ENCODE measurements at regions not wholly inside any gene's neighbourhood (a gene's known extent, or its start where the extent isn't known, plus 50 kb on each side); places are given as distances from the start of the nearest gene placed in this dataset.

DNA sequence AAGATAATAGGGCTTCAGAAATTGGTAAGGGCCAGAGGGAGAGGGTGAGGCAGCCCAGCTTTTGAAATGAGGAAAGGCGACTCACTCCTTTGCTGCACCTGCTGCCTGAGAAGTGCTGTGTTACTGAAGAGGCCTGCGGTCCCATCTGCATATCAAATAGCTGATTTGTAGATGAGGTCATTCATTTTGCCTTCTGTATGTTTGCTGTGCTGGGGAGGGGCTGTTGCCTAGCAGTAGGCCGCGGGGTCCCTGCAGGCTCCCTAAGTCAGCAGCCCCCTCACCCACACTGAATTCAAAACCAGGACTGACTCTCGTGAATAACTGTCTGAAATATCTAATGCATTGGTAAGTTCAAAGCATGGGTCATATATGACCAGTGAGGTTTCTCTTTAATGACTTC, 377.2 kb downstream of the SOX11 start:
- H3K9me3 ChIP-seq (ENCODE audit: control extremely low read depth in 1 of 3, control insufficient read depth in 2 of 3, insufficient read depth in 1 of 3, low read length in 2 of 3): no peaks in the 10 kb centered on the region
- no peaks in the 10 kb centered on the region for H3K27me3 ChIP-seq (replicated peaks in 1 of 4; ENCODE audit: control extremely low read depth in 1 of 4, control insufficient read depth in 3 of 4, insufficient read depth in 4 of 4, low read length in 3 of 4)
- ChIA-PET POLR2A (no interaction called here), CTCF (no interaction called here)
- no peak overlapping the region for H3K27ac ChIP-seq (ENCODE audit: low read length in 2 of 2)
- no peaks in the 10 kb centered on the region for H3K9me3 Mint-ChIP-seq (ENCODE audit: insufficient read depth)
- intact Hi-C loops (cut with micrococcal nuclease): no loop called here
- ATAC-seq (ENCODE audit: low read depth) (no peak), DNase-seq (no peak)
- no peak overlapping the region for H3K9ac ChIP-seq (ENCODE audit: low read length)
- H3K79me2 ChIP-seq (ENCODE audit: control insufficient read depth, insufficient read depth, low read length): no peaks in the 10 kb centered on the region
- no peak overlapping the region for H3K4me3 Mint-ChIP-seq
- no peaks in the 10 kb centered on the region for H4K20me1 ChIP-seq (ENCODE audit: control insufficient read depth, insufficient read depth, low read length, poor library complexity, severe bottlenecking)
- H3K27ac Mint-ChIP-seq: no peak overlapping the region
- TF ChIP-seq, protein P1, sequence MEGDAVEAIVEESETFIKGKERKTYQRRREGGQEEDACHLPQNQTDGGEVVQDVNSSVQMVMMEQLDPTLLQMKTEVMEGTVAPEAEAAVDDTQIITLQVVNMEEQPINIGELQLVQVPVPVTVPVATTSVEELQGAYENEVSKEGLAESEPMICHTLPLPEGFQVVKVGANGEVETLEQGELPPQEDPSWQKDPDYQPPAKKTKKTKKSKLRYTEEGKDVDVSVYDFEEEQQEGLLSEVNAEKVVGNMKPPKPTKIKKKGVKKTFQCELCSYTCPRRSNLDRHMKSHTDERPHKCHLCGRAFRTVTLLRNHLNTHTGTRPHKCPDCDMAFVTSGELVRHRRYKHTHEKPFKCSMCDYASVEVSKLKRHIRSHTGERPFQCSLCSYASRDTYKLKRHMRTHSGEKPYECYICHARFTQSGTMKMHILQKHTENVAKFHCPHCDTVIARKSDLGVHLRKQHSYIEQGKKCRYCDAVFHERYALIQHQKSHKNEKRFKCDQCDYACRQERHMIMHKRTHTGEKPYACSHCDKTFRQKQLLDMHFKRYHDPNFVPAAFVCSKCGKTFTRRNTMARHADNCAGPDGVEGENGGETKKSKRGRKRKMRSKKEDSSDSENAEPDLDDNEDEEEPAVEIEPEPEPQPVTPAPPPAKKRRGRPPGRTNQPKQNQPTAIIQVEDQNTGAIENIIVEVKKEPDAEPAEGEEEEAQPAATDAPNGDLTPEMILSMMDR (IDR thresholded peaks at IDR 0.05): no peak
- TF ChIP-seq EZH2 (IDR thresholded peaks at IDR 0.05; ENCODE audit: borderline replicate concordance, insufficient read depth, low read depth, low read length, poor library complexity, severe bottlenecking): no peak
- H3K4me1 ChIP-seq (ENCODE audit: control insufficient read depth in 2 of 2, insufficient read depth in 2 of 2, low read length in 2 of 2): no peaks in the 10 kb centered on the region
- no peaks in the 10 kb centered on the region for H3K36me3 ChIP-seq (replicated peaks in 1 of 2; ENCODE audit: control extremely low read depth in 1 of 2, control insufficient read depth in 1 of 2, extremely low read depth in 1 of 2, insufficient read depth in 2 of 2, low read length in 1 of 2)
- no peaks in the 10 kb centered on the region for H3K4me1 Mint-ChIP-seq
- H3K4me3 ChIP-seq (ENCODE audit: control extremely low read depth in 1 of 5, extremely low read depth in 1 of 5, insufficient read depth in 1 of 5, low read depth in 2 of 5, low read length in 4 of 5): no peak overlapping the region
- WGBS (ENCODE audit: insufficient coverage): 92% methylated on average over 1 of the region's 5 CpGs
- no peak overlapping the region for H3K4me2 ChIP-seq (replicated peaks; ENCODE audit: low read depth, low read length, poor library complexity, severe bottlenecking)
- peaks cover 3% of the 10 kb centered on the region for H3K27me3 Mint-ChIP-seq
- H2AFZ ChIP-seq (ENCODE audit: insufficient read depth, low read depth, low read length, poor library complexity, severe bottlenecking): no peak overlapping the region

DNA sequence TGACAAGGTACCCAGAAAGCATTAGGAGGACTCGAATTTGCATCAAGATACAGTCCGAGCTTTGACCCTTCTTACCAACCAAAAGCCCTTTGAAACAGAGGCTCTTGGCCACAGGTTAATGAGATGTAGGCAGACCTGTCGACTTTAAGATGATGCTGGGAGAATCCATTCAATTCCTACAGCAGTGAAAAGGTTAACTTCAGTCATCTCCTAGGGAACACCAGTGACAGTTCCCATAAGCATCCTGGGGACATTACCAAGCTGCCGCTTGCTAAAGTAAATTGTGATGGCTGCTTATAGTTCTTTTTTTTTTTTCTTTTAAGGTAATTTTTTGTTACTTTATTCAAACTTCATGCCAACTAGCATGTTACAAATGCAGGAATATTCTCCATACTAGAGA, 379.3 kb downstream of the SOX11 start:
- no peaks in the 10 kb centered on the region for H3K27me3 ChIP-seq (replicated peaks in 1 of 4; ENCODE audit: control extremely low read depth in 1 of 4, control insufficient read depth in 3 of 4, insufficient read depth in 4 of 4, low read length in 3 of 4)
- H3K4me3 Mint-ChIP-seq: no peak overlapping the region
- H3K27ac Mint-ChIP-seq: no peak overlapping the region
- H3K4me1 Mint-ChIP-seq: no peaks in the 10 kb centered on the region
- no peak for DNase-seq
- H2AFZ ChIP-seq (ENCODE audit: insufficient read depth, low read depth, low read length, poor library complexity, severe bottlenecking): no peak overlapping the region
- no peak for ATAC-seq (ENCODE audit: low read depth)
- H3K4me2 ChIP-seq (replicated peaks; ENCODE audit: low read depth, low read length, poor library complexity, severe bottlenecking): no peak overlapping the region
- intact Hi-C loops (cut with micrococcal nuclease): no loop called here
- CTCF ChIA-PET: no interaction called here
- H3K9me3 ChIP-seq (ENCODE audit: control extremely low read depth in 1 of 3, control insufficient read depth in 2 of 3, insufficient read depth in 1 of 3, low read length in 2 of 3): no peaks in the 10 kb centered on the region
- no peak overlapping the region for H3K4me3 ChIP-seq (ENCODE audit: control extremely low read depth in 1 of 5, extremely low read depth in 1 of 5, insufficient read depth in 1 of 5, low read depth in 2 of 5, low read length in 4 of 5)
- WGBS (ENCODE audit: insufficient coverage): no CpG with 5 or more reads among the region's 4 CpGs
- no peak overlapping the region for H3K27ac ChIP-seq (ENCODE audit: low read length in 2 of 2)
- H3K79me2 ChIP-seq (ENCODE audit: control insufficient read depth, insufficient read depth, low read length): no peaks in the 10 kb centered on the region
- POLR2A ChIA-PET: no interaction called here
- peaks cover 3% of the 10 kb centered on the region for H3K27me3 Mint-ChIP-seq
- H3K36me3 ChIP-seq (replicated peaks in 1 of 2; ENCODE audit: control extremely low read depth in 1 of 2, control insufficient read depth in 1 of 2, extremely low read depth in 1 of 2, insufficient read depth in 2 of 2, low read length in 1 of 2): no peaks in the 10 kb centered on the region
- no peak overlapping the region for H3K9ac ChIP-seq (ENCODE audit: low read length)
- no peaks in the 10 kb centered on the region for H3K4me1 ChIP-seq (ENCODE audit: control insufficient read depth in 2 of 2, insufficient read depth in 2 of 2, low read length in 2 of 2)
- no peaks in the 10 kb centered on the region for H3K9me3 Mint-ChIP-seq (ENCODE audit: insufficient read depth)
- TF ChIP-seq, protein P1 (IDR thresholded peaks at IDR 0.05): no peak
- no peak for TF ChIP-seq EZH2 (IDR thresholded peaks at IDR 0.05; ENCODE audit: borderline replicate concordance, insufficient read depth, low read depth, low read length, poor library complexity, severe bottlenecking)
- no peaks in the 10 kb centered on the region for H4K20me1 ChIP-seq (ENCODE audit: control insufficient read depth, insufficient read depth, low read length, poor library complexity, severe bottlenecking)

All from B cell (primary cell).